ENCODE measurements at regions not wholly inside any gene's neighbourhood (a gene's known extent, or its start where the extent isn't known, plus 50 kb on each side); places are given as distances from the start of the nearest gene placed in this dataset.

GRCh38 chr3:24943961-24944360 is 449.3 kb upstream of the THRB start:
- no peak for DNase-seq (ENCODE audit: low read depth in 1 of 2, low spot score in 1 of 2)
- WGBS (ENCODE audit: missing lambda C conversion rate): 68% methylated on average over 3 of the region's 3 CpGs
- Histone ChIP-seq H3K4me2 (no peak overlapping the region), H3K4me1 (no peaks in the 10 kb centered on the region), H3K27ac (no peak overlapping the region), H3K9me3 (no peaks in the 10 kb centered on the region), H3K4me3 (no peak overlapping the region)
- no peak for FAIRE-seq
- POLR2A ChIA-PET: no interaction called here
- TF ChIP-seq HOXB13 (CRISPR knock-in tag; IDR thresholded peaks at IDR 0.05; ENCODE audit: low read depth): no peak
- TF ChIP-seq KDM1A (IDR thresholded peaks at IDR 0.05; ENCODE audit: low read depth): no peak
- TF ChIP-seq SREBF2 (IDR thresholded peaks at IDR 0.05): no peak
- no peak for TF ChIP-seq SMC3 (IDR thresholded peaks at IDR 0.05)
- no peak for TF ChIP-seq NR3C1 (IDR thresholded peaks at IDR 0.05)
- no peak for TF ChIP-seq ATOH8 (CRISPR knock-in tag; IDR thresholded peaks at IDR 0.05; ENCODE audit: low read depth)
- no peak for TF ChIP-seq RAD21 (conservative IDR thresholded peaks at IDR 0.05 in 1 of 2, IDR thresholded peaks at IDR 0.05 in 1 of 2)
- no peak for TF ChIP-seq RCOR1 (IDR thresholded peaks at IDR 0.05; ENCODE audit: low read depth, low read length)
- no peak for TF ChIP-seq JUNB (IDR thresholded peaks at IDR 0.05)
- TF ChIP-seq CHD4 (IDR thresholded peaks at IDR 0.05; ENCODE audit: borderline replicate concordance): no peak
- CTCF ChIA-PET: no interaction called here
- no peak for ATAC-seq

- no peak for ATAC-seq
- no peak for FAIRE-seq
- H3K4me3 ChIP-seq: no peak overlapping the region
- H3K9me3 ChIP-seq: no peaks in the 10 kb centered on the region
- TF ChIP-seq HEYL (CRISPR knock-in tag; IDR thresholded peaks at IDR 0.05) (no peak), GATA3 (IDR thresholded peaks at IDR 0.05; ENCODE audit: borderline replicate concordance) (no peak), CHD4 (IDR thresholded peaks at IDR 0.05; ENCODE audit: borderline replicate concordance) (no peak), CTCF (IDR thresholded peaks at IDR 0.05) (no peak), ZC3H11A (IDR thresholded peaks at IDR 0.05) (no peak), POLR2A (IDR thresholded peaks at IDR 0.05; ENCODE audit: low read length) (no peak), ELK1 (IDR thresholded peaks at IDR 0.05; ENCODE audit: low read depth, low read length) (no peak), ZSCAN20 (CRISPR knock-in tag; IDR thresholded peaks at IDR 0.05) (no peak), CBX8 (IDR thresholded peaks at IDR 0.05) (no peak), HDAC2 (IDR thresholded peaks at IDR 0.05) (no peak), USF2 (IDR thresholded peaks at IDR 0.05) (no peak), HOXB5 (CRISPR knock-in tag; IDR thresholded peaks at IDR 0.05) (no peak), CBX2 (IDR thresholded peaks at IDR 0.05; ENCODE audit: borderline replicate concordance, low read depth) (no peak), POLR2AphosphoS2 (conservative IDR thresholded peaks at IDR 0.05; ENCODE audit: low read length) (no peak)
- no peak overlapping the region for H3K4me2 ChIP-seq
- 64% methylated on average over 3 of the region's 3 CpGs for WGBS (ENCODE audit: missing lambda C conversion rate)
- no peaks in the 10 kb centered on the region for H3K4me1 ChIP-seq
- no peak overlapping the region for H3K27ac ChIP-seq
- DNase-seq (ENCODE audit: low read depth in 1 of 2, low spot score in 1 of 2): no peak
- CTCF ChIA-PET: no interaction called here
- POLR2A ChIA-PET: no interaction called here
These were observed 450.3 kb upstream of the THRB start for GRCh38 chr3:24944805-24945520.
